PC-3 (cell line): ENCODE measurements at regions not wholly inside any gene's neighbourhood (a gene's known extent, or its start where the extent isn't known, plus 50 kb on each side); places are given as distances from the start of the nearest gene placed in this dataset.

ENCODE experiments used
- ATAC-seq: fragments of 200-7000 bp; cut with Tn5 transposase; 2 replicates; pipeline ENCODE4 v1.9.1; 2020; ENCODE audit warnings: mild to moderate bottlenecking, moderate library complexity
- BruUV-seq: library from RNA; stranded (reverse); fragments of 400-500 nt; replicated peaks from 2 replicates; lab custom pipeline; 2021; lab: Mats Ljungman, UMichigan
- CTCF ChIA-PET: fragments of 300-600 bp; sonication (Branson Sonifier 250); formaldehyde crosslinking; loops from one replicate; lab custom pipeline; 2022; ENCODE audit warnings: antibody characterized with exemption; lab: Charles Lee
- POLR2A ChIA-PET: fragments of 300-600 bp; sonication (Branson Sonifier 250); formaldehyde crosslinking; loops from one replicate; lab custom pipeline; 2022; ENCODE audit warnings: antibody characterized with exemption; ENCODE audit not compliant: unreplicated experiment; lab: Charles Lee
- DNase-seq: peaks from one replicate; pipeline ENCODE4 v3.0.0-alpha.2; 2015
- H2AFZ ChIP-seq: fragments of 300-600 bp; sonication (generic); 2 replicates; pipeline ENCODE4 v1.6.0; 2016; ENCODE audit warnings: antibody characterized with exemption, low read length
- H3F3A ChIP-seq: fragments of 300-600 bp; sonication (generic); one replicate; pipeline ENCODE4 v1.6.0; 2017; ENCODE audit warnings: antibody characterized with exemption, low read length, control low read depth, mild to moderate bottlenecking; ENCODE audit not compliant: unreplicated experiment
- H3K27ac ChIP-seq: fragments of 300-600 bp; sonication (generic); 2 replicates; pipeline ENCODE4 v1.5.1; 2016; ENCODE audit warnings: mild to moderate bottlenecking, low read length
- H3K27me3 ChIP-seq: fragments of 300-600 bp; sonication (generic); 2 replicates; pipeline ENCODE4 v1.6.1; 2016; ENCODE audit warnings: low read length, mixed read lengths
- H3K36me3 ChIP-seq: fragments of 300-600 bp; sonication (generic); 2 replicates; pipeline ENCODE4 v1.6.1; 2016; ENCODE audit warnings: low read depth, mixed run types, low read length, mixed read lengths
- H3K4me1 ChIP-seq: fragments of 300-600 bp; sonication (generic); 2 replicates; pipeline ENCODE4 v1.5.1; 2016; ENCODE audit warnings: low read length; ENCODE audit not compliant: insufficient read depth
- H3K4me2 ChIP-seq: fragments of 300-600 bp; sonication (generic); 2 replicates; pipeline ENCODE4 v1.6.0; 2016; ENCODE audit warnings: low read length
- H3K4me3 ChIP-seq: fragments of 300-600 bp; sonication (generic); 2 replicates; pipeline ENCODE4 v1.5.1; 2016; ENCODE audit warnings: mild to moderate bottlenecking, low read length, mixed read lengths
- H3K79me2 ChIP-seq: fragments of 300-600 bp; sonication (generic); 2 replicates; pipeline ENCODE4 v1.6.1; 2017; ENCODE audit warnings: low read length, mixed read lengths
- H3K9ac ChIP-seq: fragments of 300-600 bp; sonication (generic); 2 replicates; pipeline ENCODE4 v1.6.0; 2016; ENCODE audit warnings: mild to moderate bottlenecking, low read length
- H3K9me2 ChIP-seq: fragments of 300-600 bp; sonication (generic); replicated peaks from 2 replicates; pipeline ENCODE4 v1.6.1; 2016; ENCODE audit warnings: mixed run types, low read length, mixed read lengths
- H3K9me3 ChIP-seq: fragments of 300-600 bp; sonication (generic); 2 replicates; pipeline ENCODE4 v1.6.1; 2016; ENCODE audit warnings: low read length, mixed read lengths
- H4K20me1 ChIP-seq: fragments of 300-600 bp; sonication (generic); 2 replicates; pipeline ENCODE4 v1.6.1; 2016; ENCODE audit warnings: low read length, mixed read lengths
- CTCF ChIP-seq: fragments of 300-600 bp; sonication (generic); conservative IDR thresholded peaks from 2 replicates; pipeline ENCODE4 v1.5.1; 2017; ENCODE audit warnings: antibody characterized with exemption, low read depth, mild to moderate bottlenecking, low read length
- EZH2 ChIP-seq: fragments of 300-600 bp; sonication (generic); IDR thresholded peaks from one replicate; pipeline ENCODE4 v1.6.1; 2017; ENCODE audit warnings: antibody characterized with exemption, mild to moderate bottlenecking, low read length; ENCODE audit not compliant: unreplicated experiment
- EZH2phosphoT487 ChIP-seq: fragments of 300-600 bp; sonication (generic); IDR thresholded peaks from 2 replicates; pipeline ENCODE4 v1.6.1; 2018; ENCODE audit warnings: mild to moderate bottlenecking, antibody characterized with exemption, low read length, borderline replicate concordance
- intact Hi-C: fragments of 100-400 bp; cut with micrococcal nuclease; formaldehyde crosslinking; loops from 2 replicates; pipeline ENCODE4 v1.9.0; 2023

- Histone ChIP-seq H3K36me3 (no peaks in the 10 kb centered on the region), H3K9me3 (no peaks in the 10 kb centered on the region), H2AFZ (peak overlapping the region; percentile 18; the same call in 1 of the 2 replicates), H3K27me3 (no peaks in the 10 kb centered on the region), H3K4me3 (no peak overlapping the region), H3K79me2 (no peaks in the 10 kb centered on the region), H3K9ac (no peak overlapping the region), H4K20me1 (no peaks in the 10 kb centered on the region), H3F3A (peaks cover 5% of the 10 kb centered on the region), H3K27ac (peak overlapping the region; percentile 60), H3K9me2 (no peaks in the 10 kb centered on the region), H3K4me2 (peak overlapping the region; percentile 54), H3K4me1 (peaks cover 45% of the 10 kb centered on the region)
- BruUV-seq = no TSS peak
- POLR2A ChIA-PET = no interaction called here
- TF ChIP-seq EZH2 = no peak
- TF ChIP-seq CTCF = no peak
- TF ChIP-seq EZH2phosphoT487 = no peak
- intact Hi-C loops = loop anchor here (10.0 kb wide), 1 partner anchor 389 kb away; the partner anchor contains the start of gene FOXO1
- CTCF ChIA-PET = no interaction called here
- DNase-seq (peak; percentile 75), ATAC-seq (peak; percentile 68)
Observed at GRCh38 chr13:40275636-40276035, 390.8 kb downstream of the FOXO1 start.

- H3K27me3 ChIP-seq = no peaks in the 10 kb centered on the region
- DNase-seq = peak; percentile 82
- no peaks in the 10 kb centered on the region for H4K20me1 ChIP-seq
- H3K4me3 ChIP-seq = no peak overlapping the region
- no peaks in the 10 kb centered on the region for H3K79me2 ChIP-seq
- 0 out of 2 replicates have a peak overlapping the region, but pooled peaks have one; percentile 17 for H3K27ac ChIP-seq
- ChIA-PET POLR2A (no interaction called here), CTCF (no interaction called here)
- H3K4me1 ChIP-seq = peaks cover 12% of the 10 kb centered on the region
- TF ChIP-seq CTCF (no peak), EZH2 (no peak), EZH2phosphoT487 (no peak)
- H3K9me3 ChIP-seq = no peaks in the 10 kb centered on the region
- no peaks in the 10 kb centered on the region for H3K9me2 ChIP-seq
- no peak overlapping the region for H3K9ac ChIP-seq
- no peaks in the 10 kb centered on the region for H3K36me3 ChIP-seq
- ATAC-seq = peak; percentile 69
- intact Hi-C loops = no loop called here
- peak overlapping the region; percentile 44; the same call in 1 of the 2 replicates for H2AFZ ChIP-seq
- H3F3A ChIP-seq = no peaks in the 10 kb centered on the region
- peak overlapping the region; percentile 19; the same call in 1 of the 2 replicates for H3K4me2 ChIP-seq
- BruUV-seq = no TSS peak
Observed at GRCh38 chr13:40283666-40284065, 382.8 kb downstream of the FOXO1 start.

- Histone ChIP-seq H4K20me1 (no peaks in the 10 kb centered on the region), H3K79me2 (no peaks in the 10 kb centered on the region), H3K9ac (no peak overlapping the region), H3K9me2 (no peaks in the 10 kb centered on the region), H3K4me3 (no peak overlapping the region), H3K36me3 (no peaks in the 10 kb centered on the region), H3F3A (no peaks in the 10 kb centered on the region), H3K4me2 (no peak overlapping the region), H3K27ac (no peak overlapping the region), H3K27me3 (no peaks in the 10 kb centered on the region), H2AFZ (no peak overlapping the region), H3K9me3 (no peaks in the 10 kb centered on the region), H3K4me1 (peaks cover 12% of the 10 kb centered on the region)
- no peak for TF ChIP-seq CTCF
- TF ChIP-seq EZH2phosphoT487 = no peak
- no peak for TF ChIP-seq EZH2
- BruUV-seq = no TSS peak
- ATAC-seq = no peak
- ChIA-PET CTCF (no interaction called here), POLR2A (no interaction called here)
- intact Hi-C loops = no loop called here
- no peak for DNase-seq
Observed at GRCh38 chr13:40285634-40286033, 380.8 kb downstream of the FOXO1 start.
